Astrocyte of the spinal cord (primary cell): ENCODE measurements at regions not wholly inside any gene's neighbourhood (a gene's known extent, or its start where the extent isn't known, plus 50 kb on each side); places are given as distances from the start of the nearest gene placed in this dataset.

Source experiments
- DNase-seq: peaks from one replicate; pipeline ENCODE4 v3.0.0; 2011; ENCODE audit warnings: low read depth, low spot score
- H3K4me3 ChIP-seq: 2 replicates; pipeline ENCODE4 v1.5.1; 2011; ENCODE audit warnings: low read depth, mild to moderate bottlenecking, low read length, moderate library complexity
- in situ Hi-C: cut with HindIII; loops from 2 replicates; pipeline ENCODE4 v1.10.0; 2017; ENCODE audit warnings: low sequenced_read_pairs
- TF ChIP-seq, protein P1 (sequence below): IDR thresholded peaks from 2 replicates; pipeline ENCODE4 v1.5.1; 2012; ENCODE audit warnings: low read depth, mild to moderate bottlenecking, low read length, inconsistent platforms

DNA sequence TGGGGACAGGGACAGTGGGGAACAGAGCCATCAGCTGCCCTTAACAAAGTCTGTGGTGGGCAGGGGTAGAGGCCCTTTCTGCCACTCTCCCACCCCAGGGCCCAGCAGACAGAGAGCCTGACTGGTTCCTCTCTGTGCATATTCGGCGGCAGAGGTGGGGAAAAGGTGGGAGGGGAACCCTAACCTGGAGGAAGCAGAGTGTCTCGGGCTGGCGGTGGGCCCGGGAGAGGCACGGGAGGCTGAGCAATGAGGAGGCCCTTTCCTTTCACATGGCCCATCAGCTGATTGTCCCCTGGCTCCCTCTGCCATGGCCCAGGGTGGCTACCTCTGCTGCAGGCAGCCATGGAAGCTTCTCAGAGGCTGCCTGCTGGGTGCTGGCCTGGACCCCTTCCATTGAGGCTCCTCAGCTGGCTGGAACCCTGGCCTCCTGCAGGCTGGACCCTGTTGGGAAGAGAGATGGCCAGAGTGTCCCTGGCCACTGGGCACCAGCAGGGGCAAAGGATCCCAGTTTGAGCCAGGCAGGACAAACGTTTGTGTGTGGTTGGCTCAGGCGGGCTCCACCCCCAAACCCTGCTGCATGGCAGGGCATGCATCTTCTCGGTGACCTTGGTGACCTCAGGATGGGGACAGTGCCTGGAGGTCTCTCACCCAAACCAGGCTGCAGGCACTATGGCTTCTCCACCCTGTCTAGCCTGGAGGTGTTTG, 202.8 kb upstream of the ZNF536 start:
- TF ChIP-seq, protein P1, sequence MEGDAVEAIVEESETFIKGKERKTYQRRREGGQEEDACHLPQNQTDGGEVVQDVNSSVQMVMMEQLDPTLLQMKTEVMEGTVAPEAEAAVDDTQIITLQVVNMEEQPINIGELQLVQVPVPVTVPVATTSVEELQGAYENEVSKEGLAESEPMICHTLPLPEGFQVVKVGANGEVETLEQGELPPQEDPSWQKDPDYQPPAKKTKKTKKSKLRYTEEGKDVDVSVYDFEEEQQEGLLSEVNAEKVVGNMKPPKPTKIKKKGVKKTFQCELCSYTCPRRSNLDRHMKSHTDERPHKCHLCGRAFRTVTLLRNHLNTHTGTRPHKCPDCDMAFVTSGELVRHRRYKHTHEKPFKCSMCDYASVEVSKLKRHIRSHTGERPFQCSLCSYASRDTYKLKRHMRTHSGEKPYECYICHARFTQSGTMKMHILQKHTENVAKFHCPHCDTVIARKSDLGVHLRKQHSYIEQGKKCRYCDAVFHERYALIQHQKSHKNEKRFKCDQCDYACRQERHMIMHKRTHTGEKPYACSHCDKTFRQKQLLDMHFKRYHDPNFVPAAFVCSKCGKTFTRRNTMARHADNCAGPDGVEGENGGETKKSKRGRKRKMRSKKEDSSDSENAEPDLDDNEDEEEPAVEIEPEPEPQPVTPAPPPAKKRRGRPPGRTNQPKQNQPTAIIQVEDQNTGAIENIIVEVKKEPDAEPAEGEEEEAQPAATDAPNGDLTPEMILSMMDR, result no peak
- no peak for DNase-seq
- H3K4me3 ChIP-seq, result no peak overlapping the region
- in situ Hi-C loops, result no loop called here

- H3K4me3 ChIP-seq, result no peak overlapping the region
- in situ Hi-C loops, result no loop called here
- TF ChIP-seq, protein P1, result no peak
- DNase-seq, result no peak
Observed at GRCh38 chr19:30170081-30170480, 202.1 kb upstream of the ZNF536 start.

- in situ Hi-C loops, result no loop called here
- H3K4me3 ChIP-seq, result no peak overlapping the region
- TF ChIP-seq, protein P1, result no peak
- no peak for DNase-seq
Observed at GRCh38 chr19:30170495-30171137, 201.6 kb upstream of the ZNF536 start.

- no peak for DNase-seq
- in situ Hi-C loops, result no loop called here
- no peak overlapping the region for H3K4me3 ChIP-seq
- TF ChIP-seq, protein P1, result no peak
Observed at GRCh38 chr19:30171138-30171635, 201.0 kb upstream of the ZNF536 start.

DNA sequence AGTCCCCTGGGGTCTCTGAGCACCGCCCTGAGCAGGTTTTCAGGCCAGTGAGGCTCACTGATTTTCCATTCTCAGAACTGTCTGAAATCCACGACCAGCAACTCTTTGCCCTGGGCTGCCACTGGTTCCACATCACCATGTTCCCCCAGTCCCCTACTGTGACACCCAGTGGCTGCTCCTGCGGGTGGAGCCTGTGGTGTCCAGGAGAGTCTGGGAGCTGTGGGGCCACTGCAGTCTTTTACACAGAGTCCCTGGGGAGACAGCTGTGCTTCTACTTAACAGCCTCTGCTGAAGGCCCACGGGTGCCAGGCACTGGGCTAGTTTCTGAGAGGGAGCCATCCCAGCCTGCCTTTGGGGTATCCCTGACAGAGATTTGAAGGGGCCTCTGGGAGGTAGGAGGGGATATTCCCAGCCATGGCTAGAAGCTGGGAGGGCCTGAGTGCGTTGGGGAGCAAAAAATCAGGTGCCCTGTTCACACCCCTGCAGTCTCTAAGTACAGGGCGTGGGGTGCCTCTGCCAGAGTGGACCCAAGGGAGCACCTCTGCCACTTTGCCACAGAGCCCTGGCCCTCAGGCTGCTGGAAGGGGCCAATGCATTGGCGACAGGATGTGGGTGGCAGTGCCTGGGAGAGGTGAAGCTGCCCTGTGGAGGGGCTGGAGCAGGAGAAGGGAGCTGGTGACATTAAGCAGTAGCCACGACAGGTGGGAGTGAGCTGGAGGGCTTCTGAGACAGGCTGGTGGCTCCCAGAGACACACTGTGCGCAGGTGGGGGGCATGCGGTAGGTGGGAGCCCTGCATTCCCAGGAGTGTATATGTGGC, 200.2 kb upstream of the ZNF536 start:
- TF ChIP-seq, protein P1, result no peak
- no peak overlapping the region for H3K4me3 ChIP-seq
- no peak for DNase-seq
- in situ Hi-C loops, result no loop called here

GRCh38 chr19:30172613-30173242, 199.5 kb upstream of the ZNF536 start:
- in situ Hi-C loops, result no loop called here
- TF ChIP-seq, protein P1, result no peak
- H3K4me3 ChIP-seq, result no peak overlapping the region
- DNase-seq, result no peak
